ENCODE measurements at regions not wholly inside any gene's neighbourhood (a gene's known extent, or its start where the extent isn't known, plus 50 kb on each side); places are given as distances from the start of the nearest gene placed in this dataset.
A peak's percentile ranks its signal among the peaks of the same experiment; 100 is the strongest.

DNA sequence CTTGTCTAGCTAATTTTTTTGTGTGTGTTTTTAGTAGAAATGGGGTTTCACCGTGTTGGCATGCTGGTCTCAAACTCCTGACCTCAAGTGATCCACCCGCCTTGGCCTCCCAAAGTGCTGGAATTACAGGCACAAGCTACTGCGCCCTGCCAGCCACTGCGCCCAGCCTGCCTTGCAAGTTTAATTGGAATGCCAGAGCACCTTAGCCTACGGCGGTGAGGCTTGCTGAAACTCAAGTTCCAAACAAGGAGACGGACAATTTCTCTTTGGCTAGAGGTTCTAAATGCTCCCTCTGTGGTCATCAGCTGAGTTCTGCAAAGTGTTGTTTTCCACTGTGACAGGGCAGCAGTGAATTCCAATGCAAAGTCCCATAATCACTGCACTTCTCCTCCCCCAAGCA is 583.4 kb downstream of the KCNJ3 start:
- FAIRE-seq (no peak), DNase-seq (ENCODE audit: insufficient read length, low spot score) (no peak)
- no peak for TF ChIP-seq POLR2A (IDR thresholded peaks at IDR 0.05; ENCODE audit: low read depth, low read length)

DNA sequence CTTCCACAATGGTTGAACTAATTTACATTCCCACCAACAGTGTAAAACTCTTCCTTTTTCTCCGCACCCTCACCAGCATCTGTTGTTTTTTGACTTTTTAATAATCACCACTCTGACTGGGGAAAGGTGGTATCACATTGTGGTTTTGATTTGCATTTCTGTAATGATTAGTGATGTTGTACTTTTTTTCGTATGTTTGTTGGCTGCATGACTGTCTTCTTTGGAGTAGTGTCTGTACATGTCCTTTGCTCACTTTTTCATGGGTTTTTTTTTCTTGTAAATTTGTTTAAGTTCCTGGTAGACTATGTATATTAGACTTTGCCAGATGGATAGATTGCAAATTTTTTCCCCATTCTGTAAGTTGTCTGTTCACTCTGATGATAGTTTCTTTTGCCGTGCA is 574.8 kb downstream of the KCNJ3 start:
- DNase-seq (ENCODE audit: insufficient read length, low spot score): no peak
- TF ChIP-seq POLR2A (IDR thresholded peaks at IDR 0.05; ENCODE audit: low read depth, low read length): no peak
- no peak for FAIRE-seq

DNA sequence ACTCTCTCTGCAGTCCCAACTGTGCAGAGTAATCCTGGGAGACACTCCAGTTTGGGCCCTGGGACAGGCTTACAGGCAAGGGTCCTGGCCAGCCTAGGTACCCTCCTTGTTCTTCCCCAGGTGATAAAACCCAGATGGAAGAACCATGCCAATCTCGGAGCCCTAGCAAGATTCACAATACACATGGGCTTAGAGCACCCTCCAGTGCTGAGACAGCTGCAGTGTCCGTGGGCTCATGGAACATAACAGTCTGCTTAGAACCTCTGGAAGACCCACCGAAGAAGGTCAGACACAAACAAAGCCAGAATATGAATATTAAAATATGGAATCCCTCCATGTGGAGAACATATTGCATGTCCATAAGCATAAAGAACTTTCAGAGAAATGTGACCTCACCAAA is 568.1 kb downstream of the KCNJ3 start:
- DNase-seq (ENCODE audit: insufficient read length, low spot score) (no peak), FAIRE-seq (no peak)
- TF ChIP-seq POLR2A (IDR thresholded peaks at IDR 0.05; ENCODE audit: low read depth, low read length): no peak

DNA sequence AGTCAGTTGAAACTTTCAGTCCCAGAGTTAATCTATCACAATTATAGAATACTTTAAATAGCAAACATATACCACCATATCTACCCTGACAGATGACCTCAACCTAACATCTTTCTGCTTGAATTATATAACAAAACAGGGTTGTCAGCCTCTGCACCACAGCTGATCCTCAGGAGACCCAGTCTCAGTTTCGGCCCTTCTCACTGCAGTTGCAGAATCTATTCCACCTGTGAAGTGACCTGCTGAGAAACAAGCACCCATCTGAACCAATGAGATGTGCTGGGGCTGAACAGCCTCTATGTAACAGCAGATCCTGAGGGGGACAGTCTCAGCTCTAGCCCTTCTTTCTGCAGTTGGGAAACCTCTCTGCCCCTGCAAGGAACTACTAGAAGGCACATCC is 567.6 kb downstream of the KCNJ3 start:
- FAIRE-seq: no peak
- no peak for DNase-seq (ENCODE audit: insufficient read length, low spot score)
- no peak for TF ChIP-seq POLR2A (IDR thresholded peaks at IDR 0.05; ENCODE audit: low read depth, low read length)

DNA sequence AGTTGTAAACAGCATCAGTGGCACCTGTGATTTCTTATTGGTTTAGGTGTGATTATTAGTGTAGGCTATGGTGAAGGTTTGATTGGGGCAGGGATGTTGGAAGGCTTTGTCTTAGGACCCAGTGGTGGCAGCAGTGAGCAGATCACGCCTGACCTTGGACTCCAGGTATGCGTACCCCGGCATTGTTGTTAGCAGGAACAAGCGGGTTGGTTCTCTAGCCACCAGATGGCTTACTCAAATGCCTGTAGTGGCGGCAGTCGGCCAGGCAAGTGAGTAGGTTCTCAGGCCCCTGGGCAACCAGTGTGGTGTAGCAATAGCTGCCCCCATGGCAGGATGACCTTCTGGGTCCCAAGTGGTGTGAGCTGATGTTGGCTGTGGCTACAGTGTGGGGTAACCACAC is 558.3 kb downstream of the KCNJ3 start:
- DNase-seq (ENCODE audit: insufficient read length, low spot score) (no peak), FAIRE-seq (no peak)
- no peak for TF ChIP-seq POLR2A (IDR thresholded peaks at IDR 0.05; ENCODE audit: low read depth, low read length)

DNA sequence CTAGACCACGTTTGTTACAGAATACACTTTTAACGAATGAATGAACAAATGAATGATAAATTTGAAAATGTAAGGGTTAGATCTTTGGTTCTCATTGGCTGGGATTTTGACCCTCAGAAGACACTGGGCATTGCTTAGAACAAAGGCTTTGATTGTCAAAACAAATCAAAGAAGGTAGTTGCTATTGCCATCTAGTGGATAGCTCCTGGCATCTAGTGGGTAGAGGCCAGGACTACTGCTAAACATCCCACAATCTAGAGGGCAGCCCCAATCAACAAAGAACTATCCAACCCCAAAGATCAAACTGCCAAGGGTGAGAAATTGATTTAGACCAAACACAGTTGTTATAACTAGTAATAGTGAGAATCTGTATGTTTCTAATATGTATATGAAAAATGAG is 552.3 kb downstream of the KCNJ3 start:
- FAIRE-seq (peak; percentile 96), DNase-seq (ENCODE audit: insufficient read length, low spot score) (no peak)
- TF ChIP-seq POLR2A (IDR thresholded peaks at IDR 0.05; ENCODE audit: low read depth, low read length): no peak

DNA sequence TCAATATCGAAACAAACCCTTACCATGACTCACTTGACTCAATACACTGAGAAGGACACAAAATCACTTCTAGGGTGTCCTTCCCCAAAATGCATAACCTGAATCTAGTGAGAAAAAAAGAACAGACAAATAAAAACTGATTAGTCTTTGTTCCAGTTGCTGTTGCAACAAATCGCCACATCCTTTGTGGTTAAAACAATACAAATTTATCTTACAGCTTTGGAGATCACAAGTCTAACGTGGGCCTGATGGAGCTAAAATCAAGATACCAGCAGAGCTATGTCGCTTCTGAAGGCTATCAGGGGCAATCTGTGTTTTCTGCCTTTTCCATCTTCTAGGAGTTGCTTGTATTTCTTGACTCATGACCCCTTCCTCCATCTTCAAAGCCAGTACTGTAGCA is 541.7 kb downstream of the KCNJ3 start:
- DNase-seq (ENCODE audit: insufficient read length, low spot score): no peak
- no peak for TF ChIP-seq POLR2A (IDR thresholded peaks at IDR 0.05; ENCODE audit: low read depth, low read length)
- no peak for FAIRE-seq

- FAIRE-seq (no peak), DNase-seq (ENCODE audit: insufficient read length, low spot score) (no peak)
- TF ChIP-seq POLR2A (IDR thresholded peaks at IDR 0.05; ENCODE audit: low read depth, low read length): no peak
These were observed 537.2 kb downstream of the KCNJ3 start for GRCh38 chr2:155235710-155236109.

DNA sequence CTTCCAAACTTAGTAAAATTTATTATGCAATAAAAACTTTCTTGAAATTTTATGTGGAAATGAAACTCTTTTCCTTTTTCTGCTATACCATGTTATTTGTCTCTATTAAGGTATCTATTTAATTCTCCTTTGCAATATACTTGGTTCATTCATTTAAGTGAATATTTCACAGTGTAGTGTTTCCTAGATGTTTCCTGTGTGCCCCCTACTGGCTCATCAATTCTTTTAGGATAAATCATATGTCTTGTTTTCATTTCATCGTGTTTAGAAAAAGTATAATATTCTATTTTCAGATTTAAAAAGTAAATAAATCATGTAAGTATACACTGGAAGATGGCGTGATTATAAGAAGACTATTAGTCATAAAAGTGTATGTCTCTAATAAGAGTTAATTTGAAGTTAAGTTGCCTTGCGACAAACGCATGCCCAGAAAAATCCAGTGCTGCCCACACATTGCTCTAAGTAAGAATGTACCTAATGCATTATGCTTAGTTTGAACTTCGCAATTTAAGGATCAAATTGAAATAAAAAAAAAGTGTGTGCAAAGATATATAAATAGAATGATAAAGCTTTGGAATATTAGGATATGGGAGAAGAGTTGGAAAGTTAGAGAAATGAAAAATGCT is 525.4 kb downstream of the KCNJ3 start:
- DNase-seq (ENCODE audit: insufficient read length, low spot score) (no peak), FAIRE-seq (no peak)
- no peak for TF ChIP-seq POLR2A (IDR thresholded peaks at IDR 0.05; ENCODE audit: low read depth, low read length)

GRCh38 chr2:155218945-155219344 is 520.5 kb downstream of the KCNJ3 start:
- TF ChIP-seq POLR2A (IDR thresholded peaks at IDR 0.05; ENCODE audit: low read depth, low read length): no peak
- FAIRE-seq (no peak), DNase-seq (ENCODE audit: insufficient read length, low spot score) (no peak)

- peak; percentile 80 for FAIRE-seq
These were observed 519.9 kb downstream of the KCNJ3 start for GRCh38 chr2:155218292-155218924.

GRCh38 chr2:155215037-155215707 is 516.7 kb downstream of the KCNJ3 start:
- DNase-seq (ENCODE audit: insufficient read length, low spot score) (no peak), FAIRE-seq (no peak)
- TF ChIP-seq POLR2A (IDR thresholded peaks at IDR 0.05; ENCODE audit: low read depth, low read length): no peak

More at GRCh38 chr2:155218292-155218924, 519.9 kb downstream of the KCNJ3 start:
- no peak for TF ChIP-seq POLR2A (IDR thresholded peaks at IDR 0.05; ENCODE audit: low read depth, low read length)
- no peak for DNase-seq (ENCODE audit: insufficient read length, low spot score)

DNA sequence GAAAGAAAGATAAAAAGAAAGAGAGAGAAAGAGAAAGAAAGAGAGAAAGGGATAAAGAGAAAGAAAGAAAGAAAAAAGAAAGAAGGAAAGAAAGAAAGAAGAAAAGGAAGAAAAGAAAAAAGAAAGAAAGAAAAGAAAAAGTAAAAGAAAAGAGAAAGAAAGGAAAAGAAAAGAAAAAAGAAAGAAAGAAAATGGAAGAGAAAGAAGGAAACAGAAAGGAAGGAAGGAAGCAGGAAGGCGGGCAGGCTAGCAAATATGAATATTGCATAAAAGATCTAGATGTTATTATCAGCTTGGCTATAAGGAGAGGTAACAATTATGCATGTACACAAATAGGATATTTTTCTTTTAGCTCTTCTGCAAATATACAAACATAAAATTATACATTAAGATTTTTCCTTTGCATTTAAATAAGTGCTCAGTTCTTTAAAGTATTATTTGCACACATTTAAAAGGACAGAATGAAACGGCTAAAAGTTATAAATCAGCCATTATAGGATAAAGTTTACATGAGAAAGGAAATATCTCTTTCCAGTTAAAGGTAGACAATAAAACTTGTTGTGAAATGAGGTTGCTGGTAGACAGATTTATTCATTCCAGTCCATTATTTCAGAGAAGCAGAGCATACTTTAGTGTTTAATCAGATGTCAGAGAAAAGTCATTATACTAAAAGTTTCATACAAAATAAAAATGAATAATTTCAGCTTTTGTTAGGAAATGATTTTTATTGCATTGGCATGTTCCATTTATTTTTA is 511.4 kb downstream of the KCNJ3 start:
- DNase-seq (ENCODE audit: insufficient read length, low spot score) (no peak), FAIRE-seq (peak; percentile 69)
- TF ChIP-seq POLR2A (IDR thresholded peaks at IDR 0.05; ENCODE audit: low read depth, low read length): no peak

GRCh38 chr2:155203178-155203577 is 504.7 kb downstream of the KCNJ3 start:
- no peak for DNase-seq (ENCODE audit: insufficient read length, low spot score)
- peak; percentile 62 for FAIRE-seq
- TF ChIP-seq POLR2A (IDR thresholded peaks at IDR 0.05; ENCODE audit: low read depth, low read length): no peak
